CD14-positive monocyte (primary cell): ENCODE measurements at regions not wholly inside any gene's neighbourhood (a gene's known extent, or its start where the extent isn't known, plus 50 kb on each side); places are given as distances from the start of the nearest gene placed in this dataset.
A peak's percentile ranks its signal among the peaks of the same experiment; 100 is the strongest.

Source experiments
- DNase-seq, 3 donors: peaks; one replicate each; pipeline ENCODE4 v3.0.0-alpha.2; 2011 to 2022
- H2AFZ ChIP-seq: 2 replicates; pipeline ENCODE4 v1.6.0; 2012; ENCODE audit warnings: mild to moderate bottlenecking, low read depth, low read length, inconsistent platforms; ENCODE audit not compliant: insufficient read depth, poor library complexity, severe bottlenecking
- H3K27ac ChIP-seq, 2 donors: 1 replicate in 1 of 2; 2 replicates in 1 of 2; pipeline ENCODE4 v1.5.1; 2012 to 2013; ENCODE audit warnings: low read length in 2 of 2, control low read depth in 1 of 2, inconsistent platforms in 1 of 2, low read depth in 1 of 2, mild to moderate bottlenecking in 1 of 2
- H3K27me3 ChIP-seq, 2 donors: one replicate each; pipeline versions ENCODE4 v1.6.0 to v1.6.1; 2011 to 2013; ENCODE audit warnings: low read length in 2 of 2; ENCODE audit not compliant: control insufficient read depth in 2 of 2, insufficient read depth in 2 of 2
- H3K36me3 ChIP-seq, 2 donors: replicated peaks in 1 of 2; 1 replicate in 1 of 2; 2 replicates in 1 of 2; pipeline versions ENCODE4 v1.5.1 to v1.6.1; 2012 to 2013; ENCODE audit warnings: low read length in 2 of 2, control low read depth in 1 of 2, inconsistent platforms in 1 of 2, mild to moderate bottlenecking in 1 of 2; ENCODE audit not compliant: insufficient read depth in 2 of 2, control insufficient read depth in 1 of 2
- H3K4me1 ChIP-seq, 2 donors: 1 replicate in 1 of 2; 2 replicates in 1 of 2; pipeline versions ENCODE4 v1.5.1 to v1.6.1; 2012 to 2013; ENCODE audit warnings: low read length in 2 of 2, control low read depth in 1 of 2, inconsistent platforms in 1 of 2, mild to moderate bottlenecking in 1 of 2, moderate library complexity in 1 of 2; ENCODE audit not compliant: insufficient read depth in 2 of 2, control insufficient read depth in 1 of 2
- H3K4me2 ChIP-seq: replicated peaks from 2 replicates; pipeline ENCODE3; 2012; ENCODE audit warnings: low read length, moderate library complexity, mild to moderate bottlenecking; ENCODE audit not compliant: poor library complexity, severe bottlenecking; ENCODE audit errors: extremely low read depth
- H3K4me3 ChIP-seq, 3 experiments: fragments of 200-600 bp in 1 of 3; sonication (generic) in 1 of 3; replicated peaks in 1 of 3; 1 replicate in 2 of 3; 2 replicates in 1 of 3; pipeline ENCODE4 v1.5.1; 2011 to 2013; ENCODE audit warnings: low read length in 3 of 3, mild to moderate bottlenecking in 3 of 3, control low read depth in 2 of 3, low read depth in 2 of 3, inconsistent platforms in 1 of 3, moderate library complexity in 1 of 3
- H3K79me2 ChIP-seq: 2 replicates; pipeline ENCODE4 v1.6.0; 2012; ENCODE audit warnings: mild to moderate bottlenecking, control low read depth, inconsistent platforms, low read length, moderate library complexity; ENCODE audit not compliant: insufficient read depth
- H3K9ac ChIP-seq: 2 replicates; pipeline ENCODE4 v1.6.0; 2017; ENCODE audit warnings: low read length, mild to moderate bottlenecking; ENCODE audit not compliant: insufficient read depth, poor library complexity, severe bottlenecking
- H3K9me3 ChIP-seq, 2 donors: replicated peaks in 1 of 2; 1 replicate in 1 of 2; 2 replicates in 1 of 2; pipeline versions ENCODE4 v1.5.1 to v1.6.1; 2012 to 2013; ENCODE audit warnings: low read length in 2 of 2, control low read depth in 1 of 2; ENCODE audit not compliant: control insufficient read depth in 1 of 2, insufficient read depth in 1 of 2
- H4K20me1 ChIP-seq: 2 replicates; pipeline ENCODE4 v1.6.0; 2012; ENCODE audit warnings: mild to moderate bottlenecking, low read length, control low read depth, moderate library complexity; ENCODE audit not compliant: insufficient read depth
- H3K27ac Mint-ChIP-seq, 7 donors: one replicate each; pipeline ENCODE4 v1.8.0; 2020; ENCODE audit warnings: mild to moderate bottlenecking in 7 of 7, mixed read lengths in 7 of 7, moderate library complexity in 6 of 7, inconsistent platforms in 2 of 7
- H3K27me3 Mint-ChIP-seq, 3 donors: one replicate each; pipeline ENCODE4 v1.8.0; 2021 to 2022; ENCODE audit warnings: low read depth in 3 of 3, mild to moderate bottlenecking in 3 of 3, mixed read lengths in 3 of 3, moderate library complexity in 3 of 3, inconsistent platforms in 1 of 3
- H3K36me3 Mint-ChIP-seq, 2 donors: one replicate each; pipeline ENCODE4 v1.8.0; 2020; ENCODE audit warnings: mixed read lengths in 2 of 2, inconsistent platforms in 1 of 2, mild to moderate bottlenecking in 1 of 2
- H3K4me1 Mint-ChIP-seq: one replicate; pipeline ENCODE4 v1.8.0; 2020; ENCODE audit warnings: mild to moderate bottlenecking, mixed read lengths
- H3K4me3 Mint-ChIP-seq, 2 donors: one replicate each; pipeline ENCODE4 v1.8.0; 2020; ENCODE audit warnings: mild to moderate bottlenecking in 2 of 2, mixed read lengths in 2 of 2, moderate library complexity in 1 of 2
- H3K9me3 Mint-ChIP-seq, 7 donors: one replicate each; pipeline ENCODE4 v1.8.0; 2020 to 2022; ENCODE audit warnings: mixed read lengths in 7 of 7, mild to moderate bottlenecking in 6 of 7, moderate library complexity in 6 of 7, inconsistent platforms in 2 of 7
- CTCF ChIP-seq: fragments of 200-600 bp; IDR thresholded peaks from one replicate; pipeline ENCODE4 v1.8.0; 2022; ENCODE audit warnings: antibody characterized with exemption, mild to moderate bottlenecking
- WGBS: methylation state at CpG from one replicate; pipeline ENCODE4 v1.1.5; 2013; ENCODE audit warnings: missing lambda C conversion rate; ENCODE audit not compliant: insufficient coverage; 5-methylcytosine and 5-hydroxymethylcytosine counted together
- intact Hi-C, 2 donors: fragments of 100-400 bp; cut with micrococcal nuclease; formaldehyde crosslinking; loops; one replicate each; pipeline versions ENCODE4 v1.15.0 to v1.15.1; 2023

GRCh38 chr12:130026608-130027176, 122.9 kb upstream of the TMEM132D start:
- Histone ChIP-seq H3K4me2 (no peak overlapping the region), H3K27ac (no peak overlapping the region), H3K4me3 (no peak overlapping the region), H4K20me1 (no peaks in the 10 kb centered on the region), H2AFZ (no peak overlapping the region), H3K4me1 (no peaks in the 10 kb centered on the region), H3K36me3 (no peaks in the 10 kb centered on the region), H3K27me3 (no peaks in the 10 kb centered on the region), H3K79me2 (no peaks in the 10 kb centered on the region), H3K9ac (no peak overlapping the region), H3K9me3 (no peaks in the 10 kb centered on the region)
- H3K9me3 Mint-ChIP-seq, result peaks cover 0 to 2% (median 0%) of the 10 kb centered on the region in 7 donors
- H3K4me3 Mint-ChIP-seq, result no peak overlapping the region
- peak; percentile 64 for TF ChIP-seq CTCF
- peaks cover 0 to 2% (median 2%) of the 10 kb centered on the region in 3 donors for H3K27me3 Mint-ChIP-seq
- WGBS, result 90% methylated on average over 6 of the region's 15 CpGs
- no peak for DNase-seq
- H3K27ac Mint-ChIP-seq, result no peak overlapping the region
- H3K36me3 Mint-ChIP-seq, result no peaks in the 10 kb centered on the region
- intact Hi-C loops, result no loop called here
- no peaks in the 10 kb centered on the region for H3K4me1 Mint-ChIP-seq

- TF ChIP-seq CTCF, result no peak
- no peak overlapping the region for H3K27ac Mint-ChIP-seq
- peaks cover 2% of the 10 kb centered on the region in 3 donors for H3K27me3 Mint-ChIP-seq
- Histone ChIP-seq H3K27ac (no peak overlapping the region), H3K4me1 (no peaks in the 10 kb centered on the region), H3K27me3 (no peaks in the 10 kb centered on the region), H3K9ac (no peak overlapping the region), H3K9me3 (no peaks in the 10 kb centered on the region), H2AFZ (no peak overlapping the region), H3K79me2 (no peaks in the 10 kb centered on the region), H4K20me1 (no peaks in the 10 kb centered on the region), H3K4me2 (no peak overlapping the region), H3K4me3 (no peak overlapping the region), H3K36me3 (no peaks in the 10 kb centered on the region)
- peaks cover 0 to under 1% (median 0%) of the 10 kb centered on the region in 7 donors for H3K9me3 Mint-ChIP-seq
- no peak overlapping the region for H3K4me3 Mint-ChIP-seq
- DNase-seq, result no peak
- no peaks in the 10 kb centered on the region for H3K36me3 Mint-ChIP-seq
- WGBS, result no CpG with 5 or more reads among the region's 1 CpG
- H3K4me1 Mint-ChIP-seq, result no peaks in the 10 kb centered on the region
- intact Hi-C loops, result no loop called here
Measured at GRCh38 chr12:130027798-130028197, 124.0 kb upstream of the TMEM132D start.
